Liver (tissue), 3 donors: ENCODE measurements at regions not wholly inside any gene's neighbourhood (a gene's known extent, or its start where the extent isn't known, plus 50 kb on each side); places are given as distances from the start of the nearest gene placed in this dataset.

Experiments used
- ATF3 ChIP-seq: IDR thresholded peaks from 2 replicates; pipeline ENCODE4 v1.6.1; 2016; ENCODE audit warnings: antibody characterized with exemption
- CTCF ChIP-seq: fragments of 150-350 bp; IDR thresholded peaks from 2 replicates; pipeline ENCODE4 v1.5.1; 2017; ENCODE audit warnings: improper control_type of control experiment, low read depth, low read length; ENCODE audit not compliant: missing input control
- JUND ChIP-seq, 2 donors: IDR thresholded peaks; 2 replicates each; pipeline ENCODE4 v1.6.1; 2016; ENCODE audit warnings: antibody characterized with exemption in 2 of 2
- MAX ChIP-seq: IDR thresholded peaks from 2 replicates; pipeline ENCODE4 v1.6.1; 2016; ENCODE audit warnings: antibody characterized with exemption
- SP1 ChIP-seq: IDR thresholded peaks from 2 replicates; pipeline ENCODE4 v1.6.1; 2018; ENCODE audit warnings: antibody characterized with exemption, mild to moderate bottlenecking
- TAF1 ChIP-seq: conservative IDR thresholded peaks from 2 replicates; pipeline ENCODE4 v1.6.1; 2016; ENCODE audit warnings: antibody characterized with exemption, mild to moderate bottlenecking
- YY1 ChIP-seq: IDR thresholded peaks from 2 replicates; pipeline ENCODE4 v1.6.1; 2016; ENCODE audit warnings: antibody characterized with exemption, mild to moderate bottlenecking
- donor health status: healthy.
- donor health status: healthy.

- TF ChIP-seq TAF1 = no peak
- TF ChIP-seq CTCF = no peak
- TF ChIP-seq MAX = no peak
- no peak for TF ChIP-seq JUND (IDR thresholded peaks at IDR 0.05)
- no peak for TF ChIP-seq SP1
- no peak for TF ChIP-seq ATF3
- no peak for TF ChIP-seq YY1
These were observed 505.6 kb downstream of the MAN2A1 start for GRCh38 chr5:110195288-110195687.
